NB4 (cell line): ENCODE measurements at regions not wholly inside any gene's neighbourhood (a gene's known extent, or its start where the extent isn't known, plus 50 kb on each side); places are given as distances from the start of the nearest gene placed in this dataset.

Experiments
- CTCF ChIP-seq: IDR thresholded peaks from one replicate; pipeline ENCODE4 v1.5.1; 2012; ENCODE audit warnings: low read depth, low read length
- MAX ChIP-seq: IDR thresholded peaks from 2 replicates; pipeline ENCODE4 v1.6.1; 2011; ENCODE audit warnings: low read depth, low read length
- MYC ChIP-seq: IDR thresholded peaks from 2 replicates; pipeline ENCODE4 v1.6.1; 2011; ENCODE audit warnings: low read depth, low read length
- POLR2A ChIP-seq: IDR thresholded peaks from 2 replicates; pipeline ENCODE4 v1.6.1; 2011; ENCODE audit warnings: mild to moderate bottlenecking; ENCODE audit not compliant: insufficient read length; ENCODE audit errors: extremely low read depth

- TF ChIP-seq CTCF: no peak
- no peak for TF ChIP-seq POLR2A
- no peak for TF ChIP-seq MAX
- TF ChIP-seq MYC: no peak
Observed at GRCh38 chr11:116242006-116242405, 530.8 kb downstream of the BUD13 start.
